Cerebellar cortex (tissue), 1 donor: ENCODE measurements at regions not wholly inside any gene's neighbourhood (a gene's known extent, or its start where the extent isn't known, plus 50 kb on each side); places are given as distances from the start of the nearest gene placed in this dataset.
"Not testable (repeated sequence)": the region's sequence is repeated elsewhere in the genome, so short reads cannot be mapped to it uniquely, and the experiment has no call there.

Experiments
- DNase-seq: peaks from one replicate; pipeline ENCODE4 v3.0.0-alpha.2; 2015; ENCODE audit warnings: low spot score

GRCh38 chrX:40530509-40530908 lies 50.3 kb upstream of the ATP6AP2 start:
- DNase-seq: no peak

- DNase-seq: no peak
Measured at GRCh38 chrX:40527543-40527942, 53.2 kb upstream of the ATP6AP2 start.

GRCh38 chrX:40526412-40526811 lies 54.4 kb upstream of the ATP6AP2 start:
- no peak for DNase-seq

GRCh38 chrX:40525901-40526300 lies 54.9 kb upstream of the ATP6AP2 start:
- not testable (repeated sequence) for DNase-seq

DNA sequence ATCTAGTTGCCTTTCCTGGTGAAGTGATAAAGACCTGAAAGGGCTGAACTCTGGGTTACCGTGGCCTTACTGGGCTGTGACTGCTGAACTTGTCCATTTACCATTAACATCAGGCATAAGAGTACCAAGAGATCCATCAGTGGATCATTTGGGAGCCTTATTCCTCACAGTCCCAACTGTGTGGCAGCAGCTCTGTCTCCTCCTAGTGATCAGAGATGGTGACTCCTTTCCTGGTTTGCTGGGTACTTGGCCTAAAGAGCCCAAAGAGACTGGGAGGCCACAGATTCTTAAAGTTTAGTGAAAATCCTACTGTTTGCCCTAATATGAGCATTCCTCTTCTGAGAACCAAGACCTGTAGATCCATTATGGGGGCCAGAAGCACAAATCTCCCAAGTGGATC lies 56.3 kb upstream of the ATP6AP2 start:
- DNase-seq: no peak

GRCh38 chrX:40523852-40524251 lies 56.9 kb upstream of the ATP6AP2 start:
- DNase-seq: no peak

GRCh38 chrX:40521868-40522450 lies 58.8 kb upstream of the ATP6AP2 start:
- DNase-seq: no peak

GRCh38 chrX:40514376-40514775 lies 66.4 kb upstream of the ATP6AP2 start:
- no peak for DNase-seq

DNA sequence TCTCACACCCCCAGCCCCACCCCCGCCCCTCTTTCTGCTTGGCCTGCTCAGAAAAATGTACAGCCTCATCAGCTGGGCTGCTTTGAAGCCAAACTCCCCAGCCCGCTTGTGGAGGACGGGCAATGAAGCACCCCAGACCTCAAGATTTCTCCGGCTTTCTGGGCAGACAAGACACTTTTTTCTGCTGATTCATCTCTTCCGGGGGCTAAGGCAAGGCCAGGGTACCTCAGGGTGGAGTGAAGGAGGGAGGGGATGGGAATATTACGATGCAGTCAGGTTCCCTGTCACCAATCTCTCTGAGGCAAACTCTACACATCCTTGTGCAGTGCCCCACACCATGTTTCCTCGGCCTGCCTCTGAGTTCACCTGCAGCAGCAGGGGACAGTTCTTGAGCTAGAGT lies 66.9 kb upstream of the ATP6AP2 start:
- no peak for DNase-seq

- no peak for DNase-seq
Measured at GRCh38 chrX:40513012-40513411, 67.8 kb upstream of the ATP6AP2 start.

DNA sequence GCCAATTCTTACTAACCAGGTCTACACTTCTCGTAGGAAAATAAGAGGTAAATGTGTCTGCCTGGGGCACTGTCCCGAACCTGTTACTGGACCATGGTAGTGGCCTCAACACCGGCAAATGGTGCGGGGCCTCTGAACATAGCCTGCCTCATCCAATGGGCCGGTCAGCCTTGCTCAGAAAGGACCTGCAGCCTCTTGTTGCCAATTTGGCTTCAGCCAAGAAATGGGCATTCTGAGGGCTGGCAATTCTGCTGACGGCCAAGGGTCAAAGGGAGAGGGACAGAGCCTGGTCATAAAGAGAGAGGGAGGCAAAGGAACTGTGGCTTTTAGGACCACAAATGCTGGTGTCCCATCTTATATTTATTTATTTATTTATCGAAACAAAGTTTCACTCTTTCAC lies 69.5 kb upstream of the ATP6AP2 start:
- DNase-seq: no peak

DNA sequence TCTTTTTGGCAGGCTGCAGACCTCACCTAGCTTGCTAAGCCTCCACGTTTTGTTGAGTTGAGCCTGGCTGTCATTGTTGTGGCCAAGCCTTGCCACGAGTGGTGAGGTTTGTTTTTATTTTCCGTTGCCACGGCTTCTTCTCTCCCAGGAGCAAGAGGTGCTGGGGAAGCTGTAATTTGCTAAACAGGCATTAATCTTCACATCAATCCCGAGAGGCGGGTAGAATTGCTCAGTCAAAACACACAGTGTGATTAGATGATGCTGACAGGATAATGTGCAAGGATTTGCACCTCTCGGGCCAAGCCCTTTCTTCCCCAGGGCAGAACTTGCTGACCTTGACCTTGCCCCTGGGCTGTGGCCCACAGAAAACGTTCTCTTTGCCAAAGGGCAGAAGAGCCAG lies 72.2 kb upstream of the ATP6AP2 start:
- no peak for DNase-seq

DNA sequence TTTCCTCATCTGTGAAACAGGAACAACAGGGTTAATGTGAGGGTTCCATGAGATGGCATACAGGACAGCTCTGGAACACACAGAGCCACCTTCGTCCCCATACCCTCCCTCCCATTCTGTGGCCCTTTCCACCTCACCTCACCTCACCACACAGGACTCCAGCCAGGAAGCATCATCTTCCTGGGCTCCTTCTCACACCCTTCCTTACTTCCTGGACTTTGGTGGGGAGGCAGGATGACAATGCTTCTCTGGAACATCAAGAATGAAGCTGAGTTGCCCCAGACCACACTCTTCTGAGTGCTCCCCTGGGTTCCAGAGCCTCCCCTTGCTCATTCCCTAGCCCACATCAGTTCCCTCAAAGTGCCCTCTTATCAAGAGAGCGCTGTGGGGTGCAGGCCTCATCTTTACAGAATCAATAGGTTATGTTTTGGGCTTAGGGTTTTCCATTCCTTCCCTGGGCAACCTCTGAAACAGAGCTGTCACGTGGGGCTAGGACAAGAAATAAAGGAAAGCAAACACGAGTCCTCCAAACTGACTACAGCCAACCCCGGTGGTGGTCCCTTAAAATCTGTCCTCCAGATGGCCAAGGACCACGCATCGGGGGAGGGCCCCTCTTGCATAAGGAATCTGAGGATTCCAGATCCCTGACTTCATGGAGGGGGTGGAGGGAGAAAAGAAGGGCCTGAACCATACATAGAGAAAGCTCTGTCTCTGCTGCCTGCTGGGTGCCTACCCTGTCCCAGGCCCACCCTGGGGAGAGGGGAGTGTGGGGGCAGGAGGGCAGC lies 74.4 kb upstream of the ATP6AP2 start:
- no peak for DNase-seq

DNA sequence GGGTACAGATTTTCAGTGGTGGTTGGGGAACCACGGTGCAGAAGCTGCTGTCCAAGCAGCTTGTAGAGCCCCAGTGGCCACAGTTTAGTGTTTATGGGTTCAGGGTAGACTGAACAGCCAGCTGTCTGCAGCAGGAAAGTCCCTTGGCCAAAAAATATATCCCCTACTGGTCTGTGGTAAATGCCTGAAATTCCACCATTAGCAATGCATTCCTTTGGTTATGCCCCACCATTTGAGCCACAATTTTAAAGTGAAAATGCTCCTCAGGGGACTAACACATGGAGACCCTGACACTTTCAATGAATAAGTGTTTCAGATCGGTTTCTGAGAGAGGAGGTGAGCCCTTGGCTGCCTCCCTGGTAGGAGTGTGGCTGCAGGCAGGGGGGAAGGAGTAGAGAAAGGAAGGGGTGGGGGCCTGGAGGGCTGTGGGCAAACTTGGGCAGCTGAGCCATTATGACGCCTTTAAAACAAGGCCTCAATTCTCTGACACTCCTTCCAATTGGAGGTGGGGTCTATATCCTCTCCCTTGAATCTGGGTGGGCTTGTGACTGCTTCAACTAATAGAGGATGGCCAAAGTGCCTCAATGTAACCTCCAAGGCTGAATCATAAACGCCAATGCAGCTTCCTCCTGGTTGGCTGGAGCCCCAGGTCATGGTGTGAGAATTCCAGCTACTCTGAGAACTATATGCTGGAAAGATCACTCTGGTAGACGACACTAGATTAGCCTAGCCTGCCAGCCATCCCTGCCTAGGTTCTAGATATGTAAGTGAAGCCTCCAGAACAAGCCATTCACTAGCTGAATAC lies 75.8 kb upstream of the ATP6AP2 start:
- no peak for DNase-seq

- DNase-seq: no peak
Measured at GRCh38 chrX:40503094-40503493, 77.7 kb upstream of the ATP6AP2 start.

DNA sequence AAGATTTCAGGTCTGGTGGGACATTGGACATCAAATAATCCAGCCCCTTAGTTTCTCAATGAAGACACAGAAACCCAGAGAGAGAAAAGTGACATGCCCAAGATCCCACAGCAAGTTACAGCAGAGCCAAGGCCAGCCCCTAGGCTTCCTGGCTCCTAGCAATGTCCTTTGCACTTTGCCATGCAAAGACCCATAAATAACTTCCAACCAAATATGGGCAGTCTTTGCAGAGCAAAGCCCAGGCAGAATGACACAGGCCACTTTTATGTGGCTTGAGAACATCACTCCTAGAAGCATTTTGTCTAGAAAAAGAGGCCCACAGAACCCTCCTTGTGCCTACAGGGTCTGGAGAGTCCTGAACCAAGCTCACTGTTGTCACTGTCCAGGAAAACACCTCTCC lies 78.1 kb upstream of the ATP6AP2 start:
- no peak for DNase-seq

DNA sequence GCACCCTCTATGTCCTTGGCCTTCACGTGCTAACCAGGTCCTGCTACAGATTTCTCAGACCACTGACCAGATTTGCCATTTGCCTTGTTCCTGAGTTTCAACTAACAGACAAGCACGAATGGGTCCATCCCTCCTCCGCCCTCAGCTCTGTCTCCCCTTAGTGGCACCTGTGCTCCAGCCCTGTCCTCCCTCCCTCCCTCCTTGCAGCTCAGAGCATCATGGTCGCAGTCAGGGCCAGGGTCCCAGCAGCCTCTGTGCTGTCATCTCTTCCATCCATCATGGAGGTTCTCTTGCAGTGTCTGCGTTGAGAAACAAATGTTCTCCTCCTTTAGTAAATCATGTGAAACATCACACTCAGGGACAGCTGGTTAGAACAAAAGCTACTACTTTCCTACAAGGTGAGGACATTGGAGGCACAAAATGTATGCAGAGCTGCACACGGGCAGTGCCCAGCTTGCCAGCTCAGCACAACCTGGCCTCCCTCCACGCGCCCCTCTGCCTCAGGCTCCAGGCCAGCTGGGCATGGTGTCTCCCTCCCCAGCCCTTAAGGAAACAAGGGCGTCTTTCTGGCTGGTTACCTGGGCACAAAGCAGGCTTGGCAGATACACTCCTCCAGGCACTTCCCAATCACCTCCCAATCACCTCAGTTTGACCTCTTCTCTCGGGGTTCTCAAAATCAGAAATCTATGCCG lies 79.5 kb upstream of the ATP6AP2 start:
- DNase-seq: no peak

DNA sequence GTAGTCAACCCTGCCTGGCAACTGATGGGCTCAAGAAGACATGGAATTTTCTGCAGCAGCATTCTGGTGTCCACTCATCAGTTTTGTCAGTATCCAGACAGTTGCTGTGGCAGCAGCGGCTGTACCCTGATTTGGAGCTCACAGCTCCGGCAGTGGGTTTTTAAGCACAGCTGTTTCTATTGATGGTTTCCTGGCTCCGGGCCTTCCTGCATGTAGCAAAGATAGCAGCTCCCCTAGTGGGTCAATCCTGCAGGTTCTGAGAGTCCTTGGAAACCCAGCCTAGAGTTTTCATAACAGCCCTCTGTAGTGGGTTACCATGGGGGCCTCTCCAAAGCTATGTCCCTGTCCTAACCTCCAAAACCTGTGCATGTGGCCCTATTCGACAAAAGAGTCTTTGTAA lies 84.0 kb upstream of the ATP6AP2 start:
- DNase-seq: no peak

DNA sequence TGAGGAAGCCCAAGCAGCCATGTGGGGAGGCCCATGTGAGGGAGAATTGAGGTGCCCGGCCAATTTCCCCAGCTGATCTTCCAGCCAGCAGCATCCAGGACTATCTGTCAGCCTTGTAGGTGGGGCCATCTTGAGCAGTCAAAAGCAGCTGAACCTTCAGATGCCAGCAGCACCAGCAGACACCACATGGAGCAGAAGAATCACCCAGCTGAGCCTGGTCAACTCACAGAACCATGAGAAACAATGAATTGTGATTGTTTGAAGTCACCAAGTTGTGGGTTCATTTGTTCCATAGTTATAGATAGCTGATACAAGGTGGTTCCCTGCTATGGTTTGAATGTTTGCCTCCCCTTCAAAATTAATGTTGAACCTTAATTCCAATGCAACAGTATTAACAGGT lies 85.1 kb upstream of the ATP6AP2 start:
- DNase-seq: no peak

- DNase-seq: no peak
Measured at GRCh38 chrX:40494005-40494404, 86.8 kb upstream of the ATP6AP2 start.

DNA sequence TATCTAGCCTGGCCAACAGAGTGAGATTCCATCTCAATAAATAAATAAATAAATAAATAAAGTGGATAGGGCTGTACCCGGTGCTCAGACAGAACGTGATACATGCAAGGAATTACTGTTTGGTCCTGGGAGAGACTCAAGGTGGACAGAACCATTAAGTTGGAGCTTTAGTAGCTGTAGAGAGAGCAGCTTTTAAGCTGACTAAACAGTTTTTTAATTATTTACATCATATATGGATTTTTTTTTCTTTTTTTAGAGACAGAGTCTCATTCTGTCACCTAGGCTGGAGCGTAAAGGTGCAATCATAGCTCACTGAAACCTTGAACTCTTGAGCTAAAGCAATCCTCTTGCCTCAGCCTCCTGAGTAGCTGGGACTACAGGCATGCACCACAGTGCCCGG lies 92.5 kb upstream of the ATP6AP2 start:
- DNase-seq: no peak

DNA sequence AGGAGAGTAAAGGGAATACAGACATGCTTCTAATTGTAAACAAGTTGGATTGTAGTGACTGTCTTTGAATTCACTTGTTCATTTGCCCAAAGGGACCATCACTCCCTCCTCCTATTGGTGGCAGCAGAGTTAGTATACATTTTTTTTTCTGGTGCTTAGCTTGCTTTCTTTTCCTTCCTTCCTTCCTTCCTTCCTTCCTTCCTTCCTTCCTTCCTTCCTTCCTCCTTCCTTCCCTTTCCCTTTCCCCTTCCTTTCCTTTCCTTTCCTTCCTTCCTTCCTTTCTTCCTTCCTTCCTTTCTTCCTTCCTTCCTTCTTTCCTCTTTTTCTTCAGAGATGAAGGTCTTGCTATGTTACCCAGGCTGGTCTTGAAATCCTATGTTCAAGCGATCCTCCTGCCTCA lies 94.8 kb upstream of the ATP6AP2 start:
- no peak for DNase-seq
